Psoas muscle (tissue), 7 donors: ENCODE measurements at regions not wholly inside any gene's neighbourhood (a gene's known extent, or its start where the extent isn't known, plus 50 kb on each side); places are given as distances from the start of the nearest gene placed in this dataset.
"Not testable (repeated sequence)": the region's sequence is repeated elsewhere in the genome, so short reads cannot be mapped to it uniquely, and the experiment has no call there.

Experiments
- ATAC-seq, 4 donors: fragments of 200-7000 bp; cut with Tn5 transposase; one replicate each; pipeline ENCODE4 v1.9.1; 2020; ENCODE audit warnings: moderate library complexity in 3 of 4, mild to moderate bottlenecking in 2 of 4
- DNase-seq, 2 donors: peaks; one replicate each; pipeline ENCODE4 v3.0.0-alpha.2; 2020
- H3K27ac ChIP-seq: fragments of 200-600 bp; one replicate; pipeline ENCODE4 v1.8.0; 2022
- H3K27me3 ChIP-seq, 3 donors: fragments of 200-600 bp in 1 of 3; one replicate each; pipeline versions ENCODE4 v1.6.1 to v1.8.0; 2013 to 2022; ENCODE audit warnings: low read length in 2 of 3, mild to moderate bottlenecking in 2 of 3, moderate library complexity in 1 of 3; ENCODE audit not compliant: insufficient read depth in 3 of 3
- H3K36me3 ChIP-seq, 2 donors: fragments of 200-600 bp in 1 of 2; one replicate each; pipeline versions ENCODE4 v1.6.1 to v1.8.0; 2013 to 2022; ENCODE audit warnings: low read depth in 1 of 2, mild to moderate bottlenecking in 1 of 2, moderate library complexity in 1 of 2; ENCODE audit not compliant: insufficient read depth in 1 of 2
- H3K4me1 ChIP-seq: fragments of 200-600 bp; one replicate; pipeline ENCODE4 v1.8.0; 2022
- H3K4me3 ChIP-seq: fragments of 200-600 bp; one replicate; pipeline ENCODE4 v1.8.0; 2022; ENCODE audit warnings: mild to moderate bottlenecking
- H3K9me3 ChIP-seq: fragments of 200-600 bp; one replicate; pipeline ENCODE4 v1.8.0; 2022
- WGBS, 3 donors: extraction: QIAGEN DNeasy Blood & Tissue Kit; methylation state at CpG; one replicate each; pipeline versions ENCODE4 v1.1.6 to v1.1.7; 2013; 5-methylcytosine and 5-hydroxymethylcytosine counted together
- intact Hi-C, 2 donors: fragments of 100-400 bp; cut with DNase I; formaldehyde crosslinking; loops; one replicate each; pipeline versions ENCODE4 v1.11.0 to v1.14.2; 2022
- TF ChIP-seq, protein P1 (sequence below): fragments of 200-600 bp; IDR thresholded peaks from one replicate; pipeline ENCODE4 v1.8.0; 2022; ENCODE audit warnings: antibody characterized with exemption
- donor health status: healthy with polysubstance abuse.
- donor health status: DM: no; HTN: no; CAD: no; lungs with moderate emphysema.
- donor health status: Bipolar disorder and iron deficiency.
- donor health status: healthy.
- donor health status: DM: yes; HTN: yes; CAD: no.
- donor health status: DM: no; HTN: no; CAD: no.
- donor health status: DM: yes; HTN: yes; CAD: no.

DNA sequence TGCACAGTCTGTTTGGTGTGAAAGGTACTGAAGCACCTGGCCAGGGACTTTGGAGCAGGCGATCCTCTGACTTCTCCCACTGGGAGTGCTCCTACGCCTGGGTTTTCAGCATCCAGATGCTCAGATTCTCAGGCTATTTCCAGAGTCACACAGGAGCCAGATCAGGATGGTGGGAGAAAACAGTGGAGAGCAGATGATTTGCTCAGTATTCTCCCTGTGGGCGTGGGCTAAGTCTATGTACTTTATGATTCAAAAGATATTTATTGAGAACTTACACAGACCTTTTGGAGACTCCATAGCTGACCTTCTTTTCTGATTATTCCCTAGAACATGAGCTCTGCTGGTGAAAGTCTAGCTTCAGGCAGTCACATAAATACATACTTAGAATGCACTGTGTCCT lies 134.6 kb downstream of the TENT5C start:
- no peaks in the 10 kb centered on the region for H3K27me3 ChIP-seq
- intact Hi-C loops = no loop called here
- WGBS, 3 donors = 51 to 60% (median 56%) methylated on average over 3 of the region's 3 CpGs
- H3K4me1 ChIP-seq = no peaks in the 10 kb centered on the region
- ATAC-seq (no peak), DNase-seq (no peak)
- H3K27ac ChIP-seq = no peak overlapping the region
- H3K9me3 ChIP-seq = no peaks in the 10 kb centered on the region
- no peaks in the 10 kb centered on the region for H3K36me3 ChIP-seq
- no peak overlapping the region for H3K4me3 ChIP-seq
- TF ChIP-seq, protein P1, sequence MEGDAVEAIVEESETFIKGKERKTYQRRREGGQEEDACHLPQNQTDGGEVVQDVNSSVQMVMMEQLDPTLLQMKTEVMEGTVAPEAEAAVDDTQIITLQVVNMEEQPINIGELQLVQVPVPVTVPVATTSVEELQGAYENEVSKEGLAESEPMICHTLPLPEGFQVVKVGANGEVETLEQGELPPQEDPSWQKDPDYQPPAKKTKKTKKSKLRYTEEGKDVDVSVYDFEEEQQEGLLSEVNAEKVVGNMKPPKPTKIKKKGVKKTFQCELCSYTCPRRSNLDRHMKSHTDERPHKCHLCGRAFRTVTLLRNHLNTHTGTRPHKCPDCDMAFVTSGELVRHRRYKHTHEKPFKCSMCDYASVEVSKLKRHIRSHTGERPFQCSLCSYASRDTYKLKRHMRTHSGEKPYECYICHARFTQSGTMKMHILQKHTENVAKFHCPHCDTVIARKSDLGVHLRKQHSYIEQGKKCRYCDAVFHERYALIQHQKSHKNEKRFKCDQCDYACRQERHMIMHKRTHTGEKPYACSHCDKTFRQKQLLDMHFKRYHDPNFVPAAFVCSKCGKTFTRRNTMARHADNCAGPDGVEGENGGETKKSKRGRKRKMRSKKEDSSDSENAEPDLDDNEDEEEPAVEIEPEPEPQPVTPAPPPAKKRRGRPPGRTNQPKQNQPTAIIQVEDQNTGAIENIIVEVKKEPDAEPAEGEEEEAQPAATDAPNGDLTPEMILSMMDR = no peak

DNA sequence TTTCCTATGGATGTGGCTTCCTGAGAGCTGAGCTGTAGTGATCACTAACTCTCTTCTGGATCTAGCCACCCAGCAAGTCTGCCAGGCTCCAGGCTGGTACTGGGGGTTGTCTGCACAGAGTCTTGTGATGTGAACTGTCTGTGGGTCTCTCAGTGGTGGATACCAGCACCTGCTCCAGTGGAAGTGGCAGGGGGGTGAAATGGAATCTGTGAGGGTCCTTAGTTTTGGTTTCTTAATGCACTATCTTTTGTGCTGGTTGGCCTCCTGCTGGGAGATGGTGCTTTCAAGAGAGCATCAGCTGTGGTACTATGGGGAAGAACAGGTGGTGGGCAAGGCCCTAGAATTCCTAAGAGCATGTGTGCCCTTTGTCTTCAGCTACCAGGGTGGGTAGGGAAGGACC lies 140.7 kb downstream of the TENT5C start:
- H3K36me3 ChIP-seq, H3K4me1 ChIP-seq, H3K4me3 ChIP-seq, ATAC-seq, intact Hi-C loops, H3K27ac ChIP-seq, H3K27me3 ChIP-seq, DNase-seq, H3K9me3 ChIP-seq: not testable (repeated sequence)

DNA sequence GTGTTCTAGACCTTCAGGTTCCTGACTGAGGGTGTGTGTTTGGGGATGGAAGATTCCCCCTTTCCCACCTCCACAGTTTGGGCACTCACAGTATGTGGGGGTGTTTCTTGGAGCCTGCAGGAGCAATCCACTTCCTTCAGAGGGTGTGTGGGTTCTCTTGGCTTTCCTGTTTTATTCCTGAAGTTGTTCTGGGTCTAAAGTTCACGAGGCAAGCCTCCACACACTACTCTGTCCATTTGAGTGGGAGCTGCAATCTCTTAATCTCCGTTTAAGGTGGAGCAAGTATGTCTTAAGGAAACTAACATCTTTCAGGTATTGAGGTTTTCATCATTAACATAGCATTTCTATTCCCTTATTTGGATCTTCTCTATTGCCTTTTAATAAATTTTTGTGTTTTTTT lies 141.8 kb downstream of the TENT5C start:
- TF ChIP-seq, protein P1 = no peak
- DNase-seq (no peak), ATAC-seq (no peak)
- no peaks in the 10 kb centered on the region for H3K36me3 ChIP-seq
- H3K27me3 ChIP-seq = no peaks in the 10 kb centered on the region
- H3K9me3 ChIP-seq = no peaks in the 10 kb centered on the region
- intact Hi-C loops = no loop called here
- no peak overlapping the region for H3K27ac ChIP-seq
- H3K4me3 ChIP-seq = no peak overlapping the region
- 66 to 79% (median 70%) methylated on average over 2 of the region's 2 CpGs for WGBS, 3 donors
- H3K4me1 ChIP-seq = no peaks in the 10 kb centered on the region

DNA sequence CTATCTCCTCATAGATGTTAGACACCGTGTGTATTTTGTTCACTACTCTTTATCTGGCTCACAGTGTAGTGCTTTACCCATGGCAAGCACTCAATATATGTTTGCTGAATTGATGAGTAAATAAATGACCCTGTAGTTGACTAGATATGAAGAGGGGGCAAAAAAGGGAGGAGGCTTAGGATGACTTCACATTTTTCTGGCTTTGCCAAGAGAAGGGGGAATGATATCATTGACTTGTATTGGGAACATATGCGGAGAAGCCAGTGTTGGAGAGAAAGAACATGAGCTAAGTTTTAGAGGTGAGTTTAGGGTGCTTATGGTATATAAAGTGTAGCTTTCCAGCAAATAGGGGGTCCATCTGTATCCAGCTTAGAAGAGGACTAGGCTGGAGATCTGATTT lies 145.5 kb downstream of the TENT5C start:
- WGBS, 3 donors = 90 to 97% (median 93%) methylated on average over 2 of the region's 2 CpGs
- H3K27me3 ChIP-seq = no peaks in the 10 kb centered on the region
- H3K27ac ChIP-seq = no peak overlapping the region
- DNase-seq = no peak
- no peak overlapping the region for H3K4me3 ChIP-seq
- intact Hi-C loops = loop anchor here (5.0 to 10.0 kb wide), 4 partner anchors 64 to 143 kb away; no protein-coding TSS in a partner anchor
- H3K4me1 ChIP-seq = no peaks in the 10 kb centered on the region
- no peaks in the 10 kb centered on the region for H3K36me3 ChIP-seq
- no peak for ATAC-seq
- H3K9me3 ChIP-seq = no peaks in the 10 kb centered on the region
- TF ChIP-seq, protein P1 = no peak

DNA sequence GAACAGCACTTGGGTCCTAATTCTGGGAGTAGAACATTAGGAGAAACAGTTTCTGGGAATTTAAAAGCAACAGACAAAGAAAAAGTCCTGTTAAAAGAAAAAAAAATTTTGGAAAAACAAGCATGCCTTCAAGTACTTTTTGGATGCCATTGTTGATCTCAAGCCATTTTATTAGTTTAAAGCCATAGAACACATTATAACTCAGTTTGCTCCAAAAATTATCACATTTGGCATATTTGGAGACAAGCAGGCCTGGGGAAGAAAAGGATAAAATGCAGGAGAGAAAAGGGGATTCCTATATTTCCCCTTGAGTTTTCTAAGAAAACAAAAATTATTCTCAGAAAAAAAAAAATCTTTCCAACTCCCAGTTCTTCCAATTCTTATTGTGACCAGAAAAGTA lies 146.8 kb downstream of the TENT5C start:
- TF ChIP-seq, protein P1 = no peak
- Histone ChIP-seq H3K27me3 (no peaks in the 10 kb centered on the region), H3K27ac (no peak overlapping the region), H3K4me3 (no peak overlapping the region), H3K36me3 (no peaks in the 10 kb centered on the region), H3K9me3 (no peaks in the 10 kb centered on the region), H3K4me1 (no peaks in the 10 kb centered on the region)
- ATAC-seq (no peak), DNase-seq (no peak)
- intact Hi-C loops = loop anchor here (5.0 to 10.0 kb wide), 4 partner anchors 65 to 142 kb away; no protein-coding TSS in a partner anchor
